ENCODE measurements at regions not wholly inside any gene's neighbourhood (a gene's known extent, or its start where the extent isn't known, plus 50 kb on each side); places are given as distances from the start of the nearest gene placed in this dataset.

- DNase-seq: no peak
Observed at GRCh38 chr12:19064713-19065112, 64.8 kb upstream of the PLEKHA5 start.

GRCh38 chr12:19065223-19065622 lies 64.3 kb upstream of the PLEKHA5 start:
- DNase-seq: no peak

GRCh38 chr12:19065871-19066270 lies 63.7 kb upstream of the PLEKHA5 start:
- no peak for DNase-seq

- DNase-seq: no peak
Observed at GRCh38 chr12:19066475-19067001, 63.0 kb upstream of the PLEKHA5 start.

GRCh38 chr12:19068137-19068536 lies 61.4 kb upstream of the PLEKHA5 start:
- DNase-seq: no peak

DNA sequence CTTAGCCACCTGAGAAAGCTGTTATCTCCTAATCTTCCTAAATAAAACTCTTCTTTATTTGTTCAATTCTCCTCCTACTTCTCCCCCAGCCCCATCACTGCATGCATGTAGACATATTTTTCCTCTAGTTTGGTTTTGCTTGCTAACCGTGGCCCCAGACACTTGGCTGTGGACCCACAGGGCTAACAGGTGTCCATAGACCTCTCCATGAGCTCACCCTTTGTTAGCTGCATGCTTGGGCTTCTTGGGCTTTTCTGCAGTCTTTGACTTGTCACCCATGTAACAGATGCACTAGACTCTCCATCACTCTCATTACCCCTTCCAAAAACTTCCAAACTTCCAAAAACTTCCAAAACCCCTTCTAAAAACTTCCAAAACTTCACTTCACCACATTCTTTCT lies 59.2 kb upstream of the PLEKHA5 start:
- DNase-seq: no peak

- DNase-seq: no peak
Observed at GRCh38 chr12:19074700-19075099, 54.8 kb upstream of the PLEKHA5 start.

DNA sequence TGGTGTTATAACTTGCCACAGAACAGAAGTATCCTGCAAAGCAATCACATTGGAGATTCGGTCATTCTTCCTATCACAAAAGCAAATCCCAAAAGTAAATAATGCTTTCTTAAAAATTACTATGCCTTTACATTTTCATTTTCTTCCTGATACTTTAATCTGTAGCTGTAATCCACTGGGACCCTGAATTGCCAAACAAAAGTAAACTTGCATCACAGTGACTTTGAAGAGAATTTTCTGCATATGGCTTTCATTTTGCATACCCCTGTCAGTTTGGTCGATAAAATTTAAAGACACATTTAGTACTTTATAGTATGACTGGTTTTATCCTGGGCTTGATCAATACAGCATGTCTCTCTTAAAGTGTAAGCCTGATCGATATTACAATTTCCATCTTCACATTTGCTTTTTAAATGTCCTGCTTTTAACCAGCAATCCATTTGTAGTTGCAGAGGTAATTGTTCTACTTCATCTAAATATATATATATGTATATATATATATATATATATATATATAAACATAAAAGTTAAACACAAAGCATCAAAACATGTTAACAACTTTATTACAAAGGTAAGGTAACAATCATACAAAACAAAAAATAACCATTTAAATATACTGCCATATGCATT lies 53.7 kb upstream of the PLEKHA5 start:
- DNase-seq: no peak
